ENCODE measurements at regions not wholly inside any gene's neighbourhood (a gene's known extent, or its start where the extent isn't known, plus 50 kb on each side); places are given as distances from the start of the nearest gene placed in this dataset.
"Not testable (repeated sequence)": the region's sequence is repeated elsewhere in the genome, so short reads cannot be mapped to it uniquely, and the experiment has no call there.

DNA sequence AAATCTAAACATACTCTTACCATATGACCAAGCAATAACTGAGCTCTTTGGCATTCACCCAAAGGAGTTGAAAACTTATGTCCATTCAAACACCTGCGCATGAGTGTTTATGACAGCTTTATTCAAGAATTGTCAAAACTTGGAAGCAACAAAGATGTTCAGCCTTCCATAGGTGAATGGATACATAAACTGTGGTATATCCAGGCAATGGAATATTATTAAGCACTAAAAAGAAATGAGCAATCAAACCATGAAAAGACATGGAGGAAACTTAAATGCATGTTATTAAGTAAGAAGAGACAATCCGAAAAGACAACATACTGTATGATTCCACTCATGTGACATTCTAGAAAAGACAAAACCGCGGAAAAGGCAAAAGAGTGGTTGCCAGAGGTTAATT is 312.0 kb upstream of the TMC3 start:
- DNase-seq: no peak

DNA sequence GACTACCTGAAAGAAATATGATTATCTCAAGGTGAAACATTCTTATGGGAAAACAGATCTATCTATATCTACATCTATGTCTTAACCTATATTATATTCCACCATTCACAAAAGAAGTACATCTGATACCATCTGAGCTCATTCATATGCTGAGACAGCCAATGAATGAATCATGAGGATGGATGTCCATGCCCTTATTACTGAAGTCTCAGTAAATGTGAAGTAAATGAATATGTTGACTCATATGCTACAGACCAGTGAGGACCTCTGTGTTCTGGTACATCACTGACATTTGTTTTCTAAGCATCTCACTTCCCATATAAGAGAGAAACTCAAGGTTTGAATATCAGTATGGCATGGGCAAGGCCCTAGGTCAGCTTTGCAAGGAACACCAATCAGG is 311.2 kb upstream of the TMC3 start:
- DNase-seq: no peak

DNA sequence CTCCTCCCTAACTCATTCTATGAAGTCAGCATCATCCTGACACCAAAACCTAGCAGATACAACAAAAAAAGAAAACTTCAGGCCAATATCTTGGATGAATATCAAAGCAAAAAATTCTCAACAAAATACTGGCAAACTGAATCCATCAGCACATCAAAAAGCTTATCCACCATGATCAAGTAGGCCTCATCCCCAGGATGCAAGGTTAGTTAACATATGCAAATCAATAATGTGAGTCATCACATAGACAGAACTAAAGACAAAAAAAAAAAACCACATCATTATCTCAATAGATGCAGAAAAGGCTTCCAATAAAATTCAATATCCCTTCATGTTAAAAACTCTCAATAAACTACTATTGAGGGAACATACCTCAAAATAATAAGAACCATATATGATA is 306.8 kb upstream of the TMC3 start:
- no peak for DNase-seq

DNA sequence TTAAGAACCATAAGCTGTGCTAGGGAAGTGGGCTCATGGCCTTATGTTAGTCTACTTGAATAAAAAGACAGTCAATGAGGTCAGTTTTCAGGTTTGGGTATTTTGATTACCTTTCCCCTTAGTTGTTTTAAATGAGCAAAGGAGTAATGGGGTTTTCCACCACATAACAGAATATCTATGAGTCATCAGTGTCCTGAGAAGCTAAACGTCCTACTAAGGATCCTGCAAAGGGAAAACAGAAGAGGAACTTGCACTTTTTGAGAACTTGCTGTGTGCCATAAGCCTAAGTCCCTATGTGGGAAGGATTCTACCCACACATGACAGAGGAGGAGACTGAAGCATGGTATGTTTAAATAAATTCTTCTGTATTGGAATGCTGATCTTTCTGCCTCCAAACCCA is 292.8 kb upstream of the TMC3 start:
- no peak for DNase-seq

DNA sequence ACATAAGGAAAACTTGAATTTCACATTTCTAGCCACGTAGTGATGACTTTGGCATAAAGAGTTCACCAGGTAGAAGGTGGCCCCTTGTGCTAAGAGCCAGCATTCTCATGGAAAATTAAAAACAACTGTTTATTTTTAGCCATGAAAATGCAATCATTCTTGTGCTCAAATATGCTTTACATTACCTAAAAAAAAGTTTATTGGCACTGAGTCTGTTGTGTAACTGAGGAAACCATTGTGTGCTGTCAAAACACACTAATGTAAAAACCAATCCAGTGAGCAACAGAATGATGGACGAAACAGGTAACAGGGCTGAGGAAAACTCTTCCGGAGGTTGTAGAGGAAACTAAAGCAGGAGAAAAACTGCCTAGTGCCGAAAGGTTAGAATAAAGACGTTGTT is 287.0 kb upstream of the TMC3 start:
- no peak for DNase-seq

DNA sequence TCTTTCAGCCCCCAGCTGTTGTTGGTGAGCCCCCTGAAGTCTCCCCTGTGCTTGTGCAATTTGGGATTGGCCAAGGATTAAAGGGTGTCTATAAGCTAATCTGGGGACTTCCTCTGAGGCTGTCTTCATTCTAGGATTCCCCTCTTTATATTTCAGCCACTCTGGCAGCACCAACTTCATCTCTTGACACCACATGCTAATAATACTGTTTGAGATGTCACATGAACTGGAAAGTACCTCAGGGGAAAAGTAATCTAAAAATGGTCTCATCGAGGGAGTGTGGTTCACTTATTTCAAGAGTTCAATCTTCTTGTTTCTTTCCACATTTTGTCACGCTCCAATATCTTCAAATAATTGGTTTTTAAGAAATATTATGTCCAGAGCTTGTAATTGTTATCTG is 279.2 kb upstream of the TMC3 start:
- DNase-seq: no peak

DNA sequence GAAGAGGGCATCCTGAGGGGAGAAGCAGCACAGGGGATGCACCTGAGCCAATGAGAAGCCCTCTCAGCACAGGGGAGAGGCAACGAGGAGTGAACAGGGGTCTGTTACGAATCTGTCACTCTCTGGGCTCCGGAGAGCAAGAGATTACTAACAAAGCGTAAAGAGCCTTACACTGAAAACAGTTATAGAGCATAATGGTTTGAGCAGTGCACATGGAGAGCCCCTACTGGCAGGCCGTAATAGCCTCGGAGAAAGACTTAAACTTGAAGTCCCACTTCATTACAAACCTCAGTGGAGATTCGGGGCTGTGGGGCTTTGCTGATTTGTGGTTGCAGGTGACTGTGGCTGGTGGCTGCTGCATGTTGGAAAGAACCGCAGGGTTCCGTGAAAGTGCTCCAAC is 271.5 kb upstream of the TMC3 start:
- DNase-seq: no peak

DNA sequence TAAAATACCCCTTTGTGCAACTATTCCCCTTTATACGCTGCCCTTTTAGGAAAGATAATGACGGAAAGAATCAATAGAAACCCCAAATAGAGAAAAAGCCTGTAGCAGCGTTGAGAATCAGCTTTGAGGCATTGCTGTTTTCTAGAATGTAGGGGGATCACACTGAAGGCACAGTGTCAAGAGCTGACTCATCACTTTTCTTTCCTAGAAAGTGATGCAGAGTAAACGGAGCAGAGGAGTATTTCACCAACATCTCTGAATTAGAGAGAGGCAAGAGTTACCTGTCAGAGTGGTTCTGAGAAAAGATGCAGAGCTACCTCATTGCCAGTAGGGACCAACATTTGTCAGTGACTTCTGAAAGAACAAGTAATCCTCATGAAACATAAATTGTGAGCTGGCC is 269.8 kb upstream of the TMC3 start:
- DNase-seq: no peak

DNA sequence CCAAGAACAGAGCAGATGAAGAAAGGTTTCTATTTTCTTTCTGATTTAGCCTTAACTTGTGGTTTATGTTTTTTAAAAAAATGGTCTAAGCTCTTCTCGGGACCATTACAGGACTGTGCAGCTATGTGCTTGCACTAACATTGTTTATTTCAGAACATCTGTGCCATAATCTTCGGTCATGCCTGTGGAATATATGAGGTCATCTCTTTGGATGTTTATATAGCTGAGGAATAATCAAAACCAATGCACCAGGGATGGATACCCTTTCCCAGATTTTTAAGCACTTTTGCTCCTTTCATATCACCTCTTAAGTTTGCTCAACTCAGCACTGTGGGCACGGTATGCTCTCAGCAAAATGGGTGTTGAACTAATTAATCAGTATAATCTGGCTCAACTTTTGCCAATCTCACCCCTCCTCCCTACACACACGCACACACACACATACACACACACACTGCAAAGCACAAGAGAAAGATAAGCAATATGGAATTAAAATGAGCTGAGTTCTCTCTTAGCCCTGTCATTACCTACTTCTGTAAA is 268.5 kb upstream of the TMC3 start:
- DNase-seq: no peak

DNA sequence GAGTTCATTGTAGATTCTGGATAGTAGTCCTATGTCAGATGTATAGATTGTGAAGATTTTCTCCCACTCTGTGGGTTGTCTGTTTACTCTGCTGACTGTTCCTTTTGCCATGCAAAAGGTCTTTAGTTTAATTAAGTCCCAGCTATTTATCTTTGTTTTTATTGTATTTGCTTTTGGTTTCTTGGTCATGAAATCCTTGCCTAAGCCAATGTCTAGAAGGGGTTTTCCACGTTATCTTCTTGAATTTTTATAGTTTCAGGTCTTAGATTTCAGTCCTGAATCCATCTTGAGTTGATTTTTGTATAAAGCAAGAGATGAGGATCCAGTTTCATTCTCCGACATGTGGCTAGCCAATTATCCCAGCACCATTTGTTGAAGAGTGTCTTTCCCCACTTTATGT is 262.1 kb upstream of the TMC3 start:
- not testable (repeated sequence) for DNase-seq

DNA sequence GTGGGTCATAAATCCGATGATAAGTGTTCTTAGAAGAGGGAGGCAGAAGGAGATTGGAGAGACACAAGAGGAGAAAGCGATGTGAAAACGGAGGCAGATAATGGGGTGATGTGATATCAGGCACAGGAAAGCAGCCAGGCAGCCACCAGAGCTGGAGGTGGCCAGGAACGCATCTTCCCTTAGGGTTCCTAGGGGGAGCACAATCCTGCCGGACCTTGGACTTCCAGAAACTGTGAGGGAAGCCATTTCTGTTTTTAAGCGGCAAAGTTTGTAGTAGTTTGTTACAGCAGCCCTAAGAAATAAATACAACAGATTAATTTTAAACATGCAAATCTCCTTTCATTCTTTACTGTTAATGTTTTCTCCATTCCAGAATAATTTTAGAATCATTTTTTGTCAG is 259.9 kb upstream of the TMC3 start:
- no peak for DNase-seq

DNA sequence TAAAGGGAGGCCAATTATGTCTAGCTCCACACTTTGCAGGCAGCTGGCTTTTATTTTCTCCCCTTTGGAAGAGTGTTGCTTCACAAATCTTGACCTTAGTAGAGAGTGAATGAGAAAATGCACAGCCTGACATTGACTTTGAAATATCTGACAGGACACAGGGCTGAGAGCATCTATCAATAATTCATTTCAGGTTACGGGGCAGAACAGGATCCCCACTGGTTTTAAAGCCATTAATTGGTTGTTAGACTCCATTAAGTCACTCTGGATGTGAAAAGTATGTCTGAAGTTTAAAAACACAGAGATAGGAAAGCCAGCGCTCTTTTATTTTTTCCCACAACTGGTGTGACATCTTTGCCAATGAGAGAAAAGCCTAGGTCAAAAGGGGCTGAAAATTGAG is 251.9 kb upstream of the TMC3 start:
- no peak for DNase-seq

DNA sequence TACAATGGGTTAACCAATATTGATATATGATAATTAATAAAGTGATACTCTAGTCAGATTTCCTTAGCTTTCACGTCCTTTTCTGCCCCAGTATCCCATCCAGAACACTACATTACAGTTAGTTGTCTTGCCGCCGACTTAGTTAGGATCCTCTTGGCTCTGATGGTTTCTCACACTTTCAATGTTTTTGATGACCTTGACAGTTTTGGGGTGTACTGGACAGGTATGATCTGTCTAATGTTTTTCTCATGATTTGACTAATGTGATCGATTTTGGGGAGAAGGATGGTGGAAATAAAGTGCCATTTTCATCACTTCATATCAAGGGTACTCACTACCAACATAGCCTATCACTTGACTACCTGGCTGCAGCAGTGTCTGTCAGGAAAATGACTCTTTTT is 245.0 kb upstream of the TMC3 start:
- DNase-seq: no peak

DNA sequence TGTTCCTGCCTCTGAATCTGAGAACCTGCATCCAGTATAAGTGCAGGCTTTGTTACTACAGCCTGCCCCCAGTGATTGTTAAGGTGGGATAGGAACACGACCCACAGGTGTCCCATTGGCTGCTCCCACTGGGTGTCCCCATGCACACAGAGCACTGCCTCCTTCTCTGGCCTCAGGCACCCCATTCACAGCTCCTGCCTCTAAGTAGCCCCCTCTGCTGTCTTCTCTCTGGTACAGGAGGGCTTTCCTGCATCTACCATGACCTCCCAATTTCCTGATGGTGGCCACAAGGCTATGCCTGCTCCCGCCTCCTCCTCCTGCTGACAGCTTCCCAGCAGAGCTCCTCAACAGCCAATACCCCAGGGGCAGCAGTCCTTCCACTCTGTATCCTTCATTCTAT is 238.6 kb upstream of the TMC3 start:
- no peak for DNase-seq

DNA sequence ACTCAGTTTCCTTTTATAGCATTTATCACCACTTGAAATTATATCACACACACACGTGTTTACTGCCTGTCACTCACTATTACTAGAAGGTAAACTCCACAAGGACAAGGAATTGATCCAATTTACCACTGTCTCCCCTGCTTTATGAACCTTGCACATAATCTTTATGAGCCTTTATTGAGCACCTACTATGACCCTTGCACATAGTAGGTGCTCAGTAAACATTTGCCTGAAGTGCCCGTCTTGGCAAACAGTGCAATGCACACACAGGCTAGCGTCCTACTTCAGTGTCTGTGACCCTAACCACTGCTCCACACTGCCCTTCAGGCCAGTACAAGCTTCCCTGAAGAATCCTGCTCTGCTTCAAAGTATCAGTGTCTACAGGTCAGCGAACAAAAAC is 237.7 kb upstream of the TMC3 start:
- no peak for DNase-seq

DNA sequence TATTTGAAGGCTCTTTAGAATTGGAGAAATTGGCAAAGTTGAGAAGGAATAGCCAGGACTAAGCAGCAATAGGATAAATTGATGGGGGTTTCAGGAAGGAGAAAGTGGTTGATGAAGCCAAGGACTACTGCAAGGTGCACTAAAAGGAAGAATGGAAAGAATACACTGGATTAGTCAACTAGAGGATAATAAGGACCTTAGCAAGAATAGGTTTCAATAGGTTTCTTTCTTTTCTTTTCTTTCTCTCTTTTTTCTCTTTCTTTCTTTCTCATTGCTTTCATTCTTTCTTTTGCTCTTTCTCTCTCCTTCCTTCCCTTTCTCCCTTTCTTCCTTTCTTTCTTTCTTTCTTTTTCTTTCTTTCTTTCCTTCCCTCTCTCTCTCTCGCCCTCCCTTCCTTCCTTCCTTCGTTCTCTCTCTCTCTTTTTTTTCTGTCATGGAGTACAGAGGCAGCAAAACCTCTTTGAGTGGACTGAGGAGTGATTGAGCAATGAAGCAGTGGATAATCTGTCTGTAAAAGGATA is 234.4 kb upstream of the TMC3 start:
- DNase-seq: no peak

DNA sequence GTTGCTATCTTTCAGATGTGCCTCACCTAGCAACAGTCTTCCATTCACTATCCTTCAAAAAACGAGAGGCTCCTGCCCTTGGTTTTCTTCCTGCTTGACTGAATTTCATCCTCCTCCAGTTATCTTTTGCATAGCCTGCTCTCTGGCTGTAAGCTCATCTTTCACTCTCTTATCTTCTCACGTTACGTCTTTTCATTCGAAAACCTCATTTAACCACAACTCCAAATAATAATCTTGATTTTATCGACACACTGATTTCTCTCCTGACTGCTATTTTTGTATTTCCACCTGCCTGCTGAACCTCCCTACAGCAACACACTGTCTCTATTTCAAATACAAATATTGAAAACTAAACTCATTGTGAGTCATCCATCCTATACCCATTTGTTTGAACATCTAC is 230.7 kb upstream of the TMC3 start:
- DNase-seq: no peak

DNA sequence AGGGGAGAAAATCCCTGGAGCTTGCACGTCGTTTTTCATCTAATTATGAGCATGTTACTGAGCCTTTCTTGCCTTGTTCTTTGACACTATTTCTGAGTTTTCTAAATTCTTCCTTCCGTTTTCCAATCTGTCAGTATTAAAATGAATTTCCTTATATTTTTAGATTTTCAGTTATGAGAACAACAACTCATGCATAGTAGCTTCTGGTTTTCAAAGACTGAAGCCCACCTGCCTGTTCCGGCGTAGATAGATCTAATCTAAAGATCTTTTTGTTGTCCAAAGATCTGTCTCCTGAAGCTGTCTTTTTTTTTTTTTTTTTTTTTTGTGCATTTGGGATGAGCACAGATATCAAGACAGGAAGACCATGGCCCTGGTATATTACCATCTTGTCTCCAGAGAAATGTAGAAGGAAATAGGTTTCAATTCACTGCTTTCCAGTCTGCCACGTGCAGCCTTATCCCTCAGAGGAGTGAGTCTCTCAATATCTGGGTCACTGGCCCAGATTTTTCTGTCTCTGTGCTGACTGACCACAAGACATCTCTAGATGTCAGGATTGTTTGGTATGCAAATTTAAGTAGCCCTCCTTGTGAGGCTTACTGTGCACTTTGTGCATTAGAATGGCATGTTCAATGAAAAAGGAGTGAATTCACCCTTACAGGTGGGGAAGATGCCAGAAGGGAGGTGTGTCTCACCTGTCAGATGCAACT is 222.3 kb upstream of the TMC3 start:
- DNase-seq: no peak

DNA sequence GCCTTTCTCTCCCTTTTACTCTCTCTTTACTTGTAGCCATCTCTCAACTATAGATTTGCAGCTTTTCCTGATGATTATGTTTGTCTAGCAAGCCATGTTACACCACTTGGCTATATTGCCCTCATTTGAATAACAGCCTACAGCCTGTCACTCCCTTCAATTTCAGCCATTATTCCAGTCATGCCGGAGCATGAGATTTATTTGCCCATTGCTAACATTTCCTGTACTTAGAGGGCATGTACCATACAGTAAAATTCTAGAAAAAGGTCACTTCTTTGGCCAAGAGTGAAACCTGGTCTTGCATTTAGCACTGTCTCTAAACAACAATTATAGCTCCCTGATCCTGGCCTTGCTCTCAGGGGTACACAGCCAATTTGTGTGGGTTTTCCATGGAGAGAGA is 221.7 kb upstream of the TMC3 start:
- DNase-seq: no peak

DNA sequence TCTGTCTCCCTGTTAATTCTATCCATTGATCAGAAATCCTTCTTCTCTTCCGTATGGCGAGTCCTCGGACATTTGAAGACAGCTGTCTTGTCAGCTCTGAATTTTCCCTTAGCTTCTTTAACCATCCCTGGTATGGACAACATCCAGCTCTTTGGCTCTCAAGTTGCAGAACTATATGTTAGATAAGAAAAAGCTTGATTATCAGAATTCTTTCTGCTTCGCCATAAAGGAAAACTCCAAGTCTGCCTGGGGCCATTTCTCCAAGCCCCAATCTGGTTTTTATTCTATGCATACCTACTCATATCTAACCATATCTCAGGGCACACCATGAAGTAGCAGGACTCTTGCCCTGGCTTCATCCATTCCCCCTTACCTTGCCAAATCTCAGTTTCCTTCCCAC is 215.7 kb upstream of the TMC3 start:
- no peak for DNase-seq

DNA sequence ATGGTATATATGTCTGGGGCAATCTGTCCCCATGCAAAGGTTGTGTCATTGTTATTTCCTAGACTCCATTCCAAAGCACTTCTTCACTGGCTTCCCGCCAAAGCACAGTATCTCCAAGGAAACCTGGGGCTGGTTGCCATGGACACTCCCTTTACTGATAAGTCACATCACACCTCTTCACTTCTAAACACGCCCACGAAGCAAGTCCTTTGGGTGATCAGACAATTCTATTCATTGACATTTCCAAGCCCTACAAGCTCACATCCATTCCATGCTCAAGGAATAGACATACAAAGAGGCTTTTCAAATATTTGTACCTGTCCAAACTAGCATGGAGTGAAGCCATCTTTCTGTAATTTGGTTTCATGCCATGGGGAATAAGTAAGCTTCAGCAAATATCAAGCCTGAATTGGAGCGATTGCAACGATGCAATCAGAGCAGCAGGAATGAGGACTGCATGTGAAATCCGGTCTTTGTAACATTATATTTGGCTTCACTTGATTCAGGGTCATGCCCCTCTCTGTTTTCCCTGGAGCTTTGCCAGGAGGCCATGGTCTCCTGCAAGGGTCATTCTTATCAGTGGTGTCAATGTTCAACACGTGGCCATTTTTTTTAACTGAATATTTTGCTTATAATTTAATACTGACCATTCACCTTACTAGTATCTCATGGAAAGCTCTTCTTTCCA is 201.6 kb upstream of the TMC3 start:
- no peak for DNase-seq

DNA sequence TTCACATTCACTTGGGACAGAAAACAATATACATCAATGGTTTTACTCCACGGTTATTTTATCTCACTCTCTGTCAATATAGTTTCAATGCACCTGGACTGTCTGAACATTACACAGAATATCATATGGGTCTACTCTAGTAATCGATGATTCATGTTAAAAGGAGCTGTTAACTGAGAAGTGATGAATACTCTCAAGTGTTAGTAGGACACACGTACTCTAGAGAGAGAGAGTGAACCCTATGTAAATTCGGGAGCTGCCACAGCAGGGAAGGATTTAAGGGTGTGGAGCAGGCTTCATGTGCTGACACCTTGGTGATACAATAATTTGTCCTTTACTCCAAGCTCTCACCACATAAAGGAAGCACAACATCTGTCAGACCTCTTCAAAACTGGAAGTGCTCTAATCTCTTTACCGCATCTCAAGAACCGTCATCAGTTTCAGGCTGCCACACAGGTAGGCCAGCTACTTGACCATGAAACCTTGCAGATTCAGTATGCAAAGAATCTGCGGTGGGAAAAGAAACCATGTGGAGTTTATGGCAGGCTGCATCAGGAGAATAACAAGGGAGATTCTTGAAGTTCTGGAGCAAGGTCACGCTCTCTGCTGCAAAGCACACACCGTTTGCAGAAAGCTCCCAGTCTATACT is 199.2 kb upstream of the TMC3 start:
- no peak for DNase-seq

DNA sequence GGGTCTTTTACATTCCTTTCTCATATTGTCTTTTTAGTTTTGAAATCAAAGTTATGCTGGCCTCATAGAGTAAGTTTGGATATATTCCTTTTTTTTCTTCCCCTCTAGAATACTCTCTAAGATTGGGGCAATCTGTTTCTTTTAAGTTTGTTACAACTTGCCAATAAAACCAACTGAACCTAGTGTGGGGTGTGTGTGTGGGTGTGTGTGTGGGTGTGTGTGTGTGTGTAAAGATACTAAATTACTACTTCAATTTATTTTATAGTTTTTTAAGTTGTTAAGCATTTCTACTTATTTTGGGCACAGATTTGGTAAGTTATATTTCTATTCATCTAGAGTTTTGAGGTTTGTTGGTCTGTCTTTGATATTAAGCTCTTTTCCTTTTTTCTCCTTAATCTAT is 198.2 kb upstream of the TMC3 start:
- no peak for DNase-seq

Measured in CD4-positive, alpha-beta T cell treated with Interleukin-21 for 1 hour (primary cell).